Fibroblast of the aortic adventitia (primary cell): ENCODE measurements at regions not wholly inside any gene's neighbourhood (a gene's known extent, or its start where the extent isn't known, plus 50 kb on each side); places are given as distances from the start of the nearest gene placed in this dataset.

Experiments
- DNase-seq: peaks from one replicate; pipeline ENCODE4 v3.0.0-alpha.2; 2010; ENCODE audit warnings: low read depth
- H3K4me3 ChIP-seq: 2 replicates; pipeline ENCODE4 v1.5.1; 2011; ENCODE audit warnings: low read depth, mild to moderate bottlenecking, control low read depth, low read length, moderate library complexity
- CTCF ChIP-seq: IDR thresholded peaks from 2 replicates; pipeline ENCODE4 v1.5.1; 2011; ENCODE audit warnings: mild to moderate bottlenecking, low read length, control low read depth, inconsistent platforms; ENCODE audit not compliant: insufficient read depth

- H3K4me3 ChIP-seq = no peak overlapping the region
- DNase-seq = no peak
- no peak for TF ChIP-seq CTCF
Observed at GRCh38 chr12:41699658-41700057, 445.0 kb downstream of the GXYLT1 start.

DNA sequence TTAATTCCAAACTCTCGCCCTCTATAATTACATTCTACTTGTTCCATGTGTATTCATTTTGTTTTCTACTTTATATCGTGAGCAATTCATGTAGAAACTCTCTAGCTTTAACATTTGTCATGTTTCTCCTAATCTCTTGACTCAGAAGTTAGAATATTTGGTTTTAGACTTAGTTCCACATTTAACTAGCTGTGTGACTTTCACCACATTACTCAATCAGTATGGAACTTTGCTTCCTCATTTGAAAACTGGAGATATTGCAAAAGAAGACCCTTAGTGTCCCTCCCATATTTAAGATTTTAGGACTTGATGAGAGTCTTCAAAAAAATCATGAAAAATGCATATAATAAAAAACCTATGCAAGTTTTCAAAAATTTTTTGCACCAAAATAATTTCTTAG is 447.5 kb downstream of the GXYLT1 start:
- TF ChIP-seq CTCF = no peak
- H3K4me3 ChIP-seq = no peak overlapping the region
- no peak for DNase-seq

DNA sequence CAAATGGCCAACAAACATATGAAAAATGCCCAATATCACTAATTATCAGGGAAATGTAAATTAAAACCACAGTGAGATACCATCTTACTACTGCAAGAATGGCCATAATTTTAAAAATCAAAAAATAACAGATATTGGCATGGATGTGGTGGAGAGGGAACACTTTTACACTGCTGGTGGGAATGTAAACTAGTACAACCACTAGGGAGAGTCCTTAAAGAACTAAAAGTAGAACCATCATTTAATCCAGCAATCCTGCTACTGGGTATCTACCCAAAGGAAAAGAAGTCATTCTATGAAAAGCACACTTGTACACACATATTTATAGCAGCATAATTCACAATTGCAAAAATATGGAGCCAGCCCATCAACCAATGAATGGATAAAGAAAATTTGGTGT is 459.7 kb downstream of the GXYLT1 start:
- TF ChIP-seq CTCF = no peak
- no peak overlapping the region for H3K4me3 ChIP-seq
- DNase-seq = no peak

DNA sequence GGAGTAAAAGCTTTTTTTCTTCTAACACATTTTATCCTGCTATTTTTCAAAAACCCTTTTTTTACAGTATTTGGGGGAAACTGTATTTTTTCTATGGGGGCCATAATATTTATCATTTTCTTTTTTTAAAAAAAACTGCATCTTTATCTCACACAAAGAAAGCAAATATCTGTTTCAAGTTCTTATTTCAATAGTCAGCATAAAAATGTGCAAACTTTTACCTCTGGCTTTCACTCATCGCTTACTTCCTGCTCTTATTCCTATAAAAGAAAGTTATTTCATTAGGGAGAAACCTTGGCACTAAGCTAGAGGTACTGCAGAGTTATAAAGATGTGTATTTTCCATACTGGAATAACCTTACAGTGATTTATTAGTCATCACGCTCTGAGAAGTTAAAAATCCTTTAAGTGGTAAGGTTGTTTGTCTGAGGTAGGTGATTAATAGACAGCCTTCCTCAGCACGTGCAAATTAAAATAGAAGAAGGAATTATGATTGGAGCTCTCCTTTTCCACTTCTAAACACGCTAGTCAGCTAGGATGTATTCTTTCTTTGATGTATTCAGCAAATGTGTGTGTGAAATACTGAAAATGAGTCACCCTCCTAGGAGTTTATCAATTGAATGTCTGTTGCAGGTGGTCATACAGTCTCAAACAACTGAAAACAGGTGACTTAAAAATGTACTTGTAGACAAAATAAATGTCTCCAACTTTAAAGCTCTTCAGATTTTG is 461.0 kb downstream of the GXYLT1 start:
- H3K4me3 ChIP-seq = no peak overlapping the region
- no peak for TF ChIP-seq CTCF
- no peak for DNase-seq

DNA sequence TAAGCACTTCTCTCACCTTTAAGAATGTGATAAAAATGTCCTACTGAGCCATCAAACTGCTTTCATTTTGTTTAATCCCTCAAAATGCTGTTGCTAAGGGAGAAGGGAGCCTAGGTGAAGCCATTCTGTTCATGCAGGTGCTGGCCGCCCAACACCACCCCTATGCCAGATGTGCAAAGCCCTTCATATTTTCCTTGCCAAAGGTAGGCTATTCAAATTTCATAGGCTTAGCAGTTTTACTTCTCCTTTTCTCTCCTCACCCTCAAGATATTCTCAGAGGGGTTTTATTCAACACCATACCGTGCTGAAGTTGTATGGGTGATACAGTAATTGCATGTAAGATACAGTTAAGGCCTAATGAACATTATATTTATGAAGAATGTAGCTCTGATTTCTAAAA is 461.7 kb downstream of the GXYLT1 start:
- DNase-seq = no peak
- no peak overlapping the region for H3K4me3 ChIP-seq
- no peak for TF ChIP-seq CTCF

- no peak overlapping the region for H3K4me3 ChIP-seq
- no peak for DNase-seq
Observed at GRCh38 chr12:41681898-41682297, 462.8 kb downstream of the GXYLT1 start.

More at GRCh38 chr12:41681898-41682297, 462.8 kb downstream of the GXYLT1 start:
- TF ChIP-seq CTCF = no peak
